K562 (cell line): ENCODE measurements at regions not wholly inside any gene's neighbourhood (a gene's known extent, or its start where the extent isn't known, plus 50 kb on each side); places are given as distances from the start of the nearest gene placed in this dataset.
A peak's percentile ranks its signal among the peaks of the same experiment; 100 is the strongest.

Source experiments
- ATAC-seq: fragments of 200-7000 bp; cut with Tn5 transposase; 3 replicates; pipeline ENCODE4 v1.9.1; 2020; ENCODE audit warnings: moderate library complexity
- BruUV-seq: library from RNA; stranded (reverse); fragments of 400-500 nt; replicated peaks from 2 replicates; lab custom pipeline; 2021; lab: Mats Ljungman, UMichigan
- CTCF ChIA-PET: fragments of 300-600 bp; formaldehyde crosslinking; extraction: SDS; loops from one replicate; lab custom pipeline; 2021; ENCODE audit warnings: low intra/inter-chr PET ratio; lab: Yijun Ruan, JAX
- POLR2A ChIA-PET: fragments of 300-600, 350-650 bp; sonication (Branson Sonifier 250); formaldehyde crosslinking; extraction: SDS; loops from one replicate; lab custom pipeline; 2021; ENCODE audit warnings: antibody characterized with exemption, inconsistent platforms; lab: Yijun Ruan, JAX
- DNase-seq, 4 experiments: peaks; one replicate each; pipeline versions ENCODE4 v3.0.0 to v3.0.0-alpha.2; 2011 to 2018; ENCODE audit warnings: low spot score in 3 of 4, mixed read lengths in 3 of 4; ENCODE audit errors: extremely low read depth in 1 of 4
- FAIRE-seq: peaks from 2 replicates; lab custom pipeline; 2011; peaks lifted over from hg19 to GRCh38; lab: Jason Lieb, UNC
- H2AFZ ChIP-seq: 2 replicates; pipeline ENCODE4 v1.6.0; 2011; ENCODE audit warnings: low read depth, low read length, control low read depth, inconsistent platforms
- H3K27ac ChIP-seq: fragments of 200-600 bp; 3 replicates; pipeline ENCODE4 v1.8.0; 2011; ENCODE audit warnings: low read depth, mild to moderate bottlenecking, control low read depth, inconsistent platforms, low read length, moderate library complexity, mixed read lengths; ENCODE audit errors: extremely low read depth
- H3K27me3 ChIP-seq, 2 experiments: fragments of 300-600 bp in 1 of 2; 2 replicates in 1 of 2; 3 replicates in 1 of 2; pipeline versions ENCODE4 v1.6.0 to v1.8.0; 2011; ENCODE audit warnings: inconsistent platforms in 2 of 2, low read length in 2 of 2, mild to moderate bottlenecking in 1 of 2, mixed read lengths in 1 of 2, moderate library complexity in 1 of 2; ENCODE audit not compliant: control insufficient read depth in 2 of 2, insufficient read depth in 2 of 2
- H3K36me3 ChIP-seq: fragments of 300-600 bp; 3 replicates; pipeline ENCODE4 v1.8.0; 2011; ENCODE audit warnings: mild to moderate bottlenecking, low read length, inconsistent platforms; ENCODE audit not compliant: control insufficient read depth, insufficient read depth
- H3K4me1 ChIP-seq, 2 experiments: fragments of 200-600 bp in 1 of 2; replicated peaks in 1 of 2; 2 replicates in 1 of 2; 3 replicates in 1 of 2; pipeline versions ENCODE4 v1.5.1 to v1.8.0; 2011; ENCODE audit warnings: inconsistent platforms in 2 of 2, low read length in 2 of 2, mild to moderate bottlenecking in 1 of 2, mixed read lengths in 1 of 2, moderate library complexity in 1 of 2; ENCODE audit not compliant: control insufficient read depth in 2 of 2, insufficient read depth in 2 of 2
- H3K4me2 ChIP-seq: 2 replicates; pipeline ENCODE4 v1.6.1; 2011; ENCODE audit warnings: low read length, control low read depth, inconsistent platforms, mixed read lengths; ENCODE audit not compliant: insufficient read depth
- H3K4me3 ChIP-seq: fragments of 200-600 bp; sonication (generic), shearing (Covaris generic); 2 replicates; pipeline ENCODE4 v1.5.1; 2016; ENCODE audit warnings: control low read depth, inconsistent platforms
- H3K79me2 ChIP-seq: fragments of 200-600 bp; 3 replicates; pipeline ENCODE4 v1.8.0; 2011; ENCODE audit warnings: low read length, inconsistent platforms; ENCODE audit not compliant: control insufficient read depth, insufficient read depth
- H3K9ac ChIP-seq, 2 experiments: 2 replicates each; pipeline versions ENCODE4 v1.6.0 to v1.6.1; 2011; ENCODE audit warnings: low read depth in 2 of 2, low read length in 2 of 2, control low read depth in 1 of 2, inconsistent platforms in 1 of 2, mild to moderate bottlenecking in 1 of 2, mixed read lengths in 1 of 2; ENCODE audit not compliant: insufficient read depth in 1 of 2
- H3K9me1 ChIP-seq: one replicate; pipeline ENCODE4 v1.6.0; 2011; ENCODE audit warnings: inconsistent platforms, mild to moderate bottlenecking, low read length, moderate library complexity; ENCODE audit not compliant: control insufficient read depth, insufficient read depth
- H3K9me3 ChIP-seq: replicated peaks from 2 replicates; pipeline ENCODE4 v1.5.1; 2011; ENCODE audit warnings: low read depth, low read length, inconsistent platforms; ENCODE audit not compliant: control insufficient read depth, insufficient read depth
- H4K20me1 ChIP-seq: replicated peaks from 2 replicates; pipeline ENCODE4 v1.6.1; 2011; ENCODE audit warnings: low read length, inconsistent platforms, mixed read lengths; ENCODE audit not compliant: control insufficient read depth, insufficient read depth
- DACH1 ChIP-seq: fragments of 450-650 bp; IDR thresholded peaks from 2 replicates; pipeline ENCODE4 v1.6.1; 2018; ENCODE audit not compliant: partially characterized antibody
- ERF ChIP-seq: fragments of 450-650 bp; formaldehyde crosslinking; IDR thresholded peaks from 2 replicates; pipeline ENCODE4 v1.4.0; 2020; ENCODE audit warnings: mild to moderate bottlenecking, mixed read lengths
- EWSR1 ChIP-seq: fragments of 450-650 bp; IDR thresholded peaks from 2 replicates; pipeline ENCODE4 v1.6.1; 2018; ENCODE audit warnings: borderline replicate concordance, mild to moderate bottlenecking, low read depth, moderate library complexity; ENCODE audit not compliant: partially characterized antibody
- MXI1 ChIP-seq: IDR thresholded peaks from 2 replicates; pipeline ENCODE4 v1.6.1; 2011; ENCODE audit warnings: low read depth, mild to moderate bottlenecking, improper control_type of control experiment, low read length
- RAD21 ChIP-seq, 2 experiments: fragments of 250-450 bp in 1 of 2; fragments of 450-650 bp in 1 of 2; sonication (Bioruptor Pico) in 1 of 2; formaldehyde crosslinking in 1 of 2; IDR thresholded peaks in 1 of 2; conservative IDR thresholded peaks in 1 of 2; 2 replicates each; pipeline versions ENCODE4 v1.4.0 to v1.8.0; 2020 to 2022; ENCODE audit warnings: mild to moderate bottlenecking in 2 of 2, moderate library complexity in 1 of 2
- RBM25 ChIP-seq: fragments of 200-400 bp; formaldehyde crosslinking; IDR thresholded peaks from 2 replicates; pipeline ENCODE4 v1.6.1; 2018; ENCODE audit warnings: low read length, low read depth, moderate library complexity; ENCODE audit not compliant: severe bottlenecking
- SUPT5H ChIP-seq: fragments of 450-650 bp; IDR thresholded peaks from 2 replicates; pipeline ENCODE4 v1.6.1; 2016
- ZFP36 ChIP-seq: fragments of 150-350 bp; IDR thresholded peaks from 2 replicates; pipeline ENCODE4 v1.6.1; 2018; ENCODE audit warnings: low read length, low read depth; ENCODE audit not compliant: partially characterized antibody
- ZKSCAN1 ChIP-seq: fragments of 150-350 bp; IDR thresholded peaks from 2 replicates; pipeline ENCODE4 v1.6.1; 2016; ENCODE audit warnings: low read depth, low read length
- whole genome bisulfite sequencing: fragments of 100-300 bp; shearing (Covaris generic); methylation state at CpG from one replicate; pipeline ENCODE4 v1.1.6; 2016; ENCODE audit warnings: low coverage, mixed read lengths; ENCODE audit not compliant: insufficient coverage; ENCODE audit errors: missing lambda C conversion rate; 5-methylcytosine and 5-hydroxymethylcytosine counted together
- in situ Hi-C: fragments of 300-500 bp; cut with MboI; formaldehyde crosslinking; loops from 4 replicates; pipeline ENCODE4 v1.15.0; 2018; ENCODE audit warnings: inconsistent platforms, mixed read lengths
- intact Hi-C: fragments of 100-400 bp; cut with micrococcal nuclease; formaldehyde crosslinking; loops from 2 replicates; pipeline ENCODE4 v1.14.2; 2022
- TF ChIP-seq, protein P1 (sequence below), 3 experiments: IDR thresholded peaks in 2 of 3; conservative IDR thresholded peaks in 1 of 3; 2 replicates each; pipeline ENCODE4 v1.5.1; 2011 to 2012; ENCODE audit warnings: low read length in 3 of 3, mild to moderate bottlenecking in 3 of 3, control low read depth in 2 of 3, improper control_type of control experiment in 1 of 3, inconsistent platforms in 1 of 3, low read depth in 1 of 3, mixed read lengths in 1 of 3, moderate library complexity in 1 of 3; ENCODE audit not compliant: insufficient read depth in 2 of 3
- TF ChIP-seq, protein P2 (sequence below), 2 experiments: IDR thresholded peaks; 2 replicates each; pipeline ENCODE4 v1.6.1; 2011; ENCODE audit warnings: borderline replicate concordance in 1 of 2, control low read depth in 1 of 2, low read depth in 1 of 2, low read length in 1 of 2, mild to moderate bottlenecking in 1 of 2, mixed read lengths in 1 of 2, moderate library complexity in 1 of 2; ENCODE audit not compliant: insufficient read depth in 1 of 2, insufficient read length in 1 of 2, poor library complexity in 1 of 2, severe bottlenecking in 1 of 2; ENCODE audit errors: extremely low read depth in 1 of 2

DNA sequence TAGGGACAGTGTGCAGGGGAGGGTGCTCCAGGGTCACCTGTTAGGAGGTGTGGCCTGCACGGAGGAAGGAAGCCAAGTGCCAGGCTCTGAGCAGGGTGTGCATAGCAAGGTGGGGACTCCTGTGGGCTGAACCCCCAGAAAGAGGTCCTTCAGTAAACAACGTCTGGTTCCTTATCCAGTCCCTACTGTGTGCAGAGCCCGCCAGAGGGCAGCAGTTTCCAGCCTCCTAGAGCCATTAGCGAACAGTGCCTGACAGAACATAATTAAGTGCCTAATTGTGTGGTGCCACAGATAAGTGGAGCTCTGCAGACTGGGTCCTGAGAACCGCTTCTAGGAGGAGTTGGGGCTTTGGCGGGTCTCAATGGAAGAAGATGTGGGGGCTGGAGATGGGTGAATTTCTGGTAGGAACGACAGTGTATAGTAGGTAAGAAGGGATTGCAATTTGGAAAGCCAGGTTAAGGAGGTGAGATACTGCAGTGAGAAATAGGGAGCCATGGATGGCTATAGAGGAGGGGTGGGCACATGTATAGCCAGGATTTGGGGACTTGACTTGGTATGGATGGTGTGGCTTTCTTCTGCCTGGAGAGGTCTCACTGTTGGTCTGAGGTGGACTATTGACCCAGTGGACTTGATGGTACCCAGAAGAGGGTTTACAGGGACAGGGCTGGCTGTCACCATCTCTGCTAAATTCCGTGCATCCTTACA, 323.1 kb downstream of the ZNF536 start:
- no peaks in the 10 kb centered on the region for H3K9me3 ChIP-seq
- H3K27ac ChIP-seq, result no peak overlapping the region
- H3K36me3 ChIP-seq, result no peaks in the 10 kb centered on the region
- WGBS, result 3% methylated on average over 8 of the region's 8 CpGs
- H4K20me1 ChIP-seq, result no peaks in the 10 kb centered on the region; the same call in 1 of the 2 replicates
- ChIA-PET CTCF (interaction anchor here (0.8 to 1.6 kb wide), 2 partner anchors 9 to 26 kb away, joined by 3 read pairs; no protein-coding TSS in a partner anchor), POLR2A (no interaction called here)
- H3K4me1 ChIP-seq, result no peaks in the 10 kb centered on the region
- FAIRE-seq, result peak; percentile 42
- no TSS peak for BruUV-seq
- no peak overlapping the region for H3K4me2 ChIP-seq
- ATAC-seq, result peak; percentile 67; the same call in 2 of the 3 replicates
- no peaks in the 10 kb centered on the region for H3K9me1 ChIP-seq
- H2AFZ ChIP-seq, result no peak overlapping the region
- intact Hi-C loops, result no loop called here
- no peak overlapping the region for H3K4me3 ChIP-seq
- H3K27me3 ChIP-seq, result peaks cover 7 to 9% of the 10 kb centered on the region in 2 experiments; a peak in 4 of 5 replicates
- no peaks in the 10 kb centered on the region for H3K79me2 ChIP-seq
- DNase-seq, result peak in 3 of 4 experiments; percentile 14 to 28 (median 16)
- TF ChIP-seq RAD21 (CRISPR knock-in tag; conservative IDR thresholded peaks at IDR 0.05 in 1 of 2, IDR thresholded peaks at IDR 0.05 in 1 of 2), result peak in 1 of 2 experiments; percentile 23; a peak in 1 of 4 replicates
- TF ChIP-seq, protein P1, sequence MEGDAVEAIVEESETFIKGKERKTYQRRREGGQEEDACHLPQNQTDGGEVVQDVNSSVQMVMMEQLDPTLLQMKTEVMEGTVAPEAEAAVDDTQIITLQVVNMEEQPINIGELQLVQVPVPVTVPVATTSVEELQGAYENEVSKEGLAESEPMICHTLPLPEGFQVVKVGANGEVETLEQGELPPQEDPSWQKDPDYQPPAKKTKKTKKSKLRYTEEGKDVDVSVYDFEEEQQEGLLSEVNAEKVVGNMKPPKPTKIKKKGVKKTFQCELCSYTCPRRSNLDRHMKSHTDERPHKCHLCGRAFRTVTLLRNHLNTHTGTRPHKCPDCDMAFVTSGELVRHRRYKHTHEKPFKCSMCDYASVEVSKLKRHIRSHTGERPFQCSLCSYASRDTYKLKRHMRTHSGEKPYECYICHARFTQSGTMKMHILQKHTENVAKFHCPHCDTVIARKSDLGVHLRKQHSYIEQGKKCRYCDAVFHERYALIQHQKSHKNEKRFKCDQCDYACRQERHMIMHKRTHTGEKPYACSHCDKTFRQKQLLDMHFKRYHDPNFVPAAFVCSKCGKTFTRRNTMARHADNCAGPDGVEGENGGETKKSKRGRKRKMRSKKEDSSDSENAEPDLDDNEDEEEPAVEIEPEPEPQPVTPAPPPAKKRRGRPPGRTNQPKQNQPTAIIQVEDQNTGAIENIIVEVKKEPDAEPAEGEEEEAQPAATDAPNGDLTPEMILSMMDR (IDR thresholded peaks at IDR 0.05 in 2 of 3, conservative IDR thresholded peaks at IDR 0.05 in 1 of 3; ENCODE audit: insufficient read depth in 2 of 3, low read depth in 1 of 3, low read length in 3 of 3), result peak; percentile 39 to 41 (median 40)
- no peak for TF ChIP-seq MXI1
- TF ChIP-seq ZFP36, result peak; percentile 23
- TF ChIP-seq EWSR1, result no peak
- peak; percentile 33 for TF ChIP-seq RBM25
- TF ChIP-seq ZKSCAN1, result peak; percentile 92
- TF ChIP-seq, protein P2, sequence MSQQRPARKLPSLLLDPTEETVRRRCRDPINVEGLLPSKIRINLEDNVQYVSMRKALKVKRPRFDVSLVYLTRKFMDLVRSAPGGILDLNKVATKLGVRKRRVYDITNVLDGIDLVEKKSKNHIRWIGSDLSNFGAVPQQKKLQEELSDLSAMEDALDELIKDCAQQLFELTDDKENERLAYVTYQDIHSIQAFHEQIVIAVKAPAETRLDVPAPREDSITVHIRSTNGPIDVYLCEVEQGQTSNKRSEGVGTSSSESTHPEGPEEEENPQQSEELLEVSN (IDR thresholded peaks at IDR 0.05; ENCODE audit: borderline replicate concordance in 1 of 2, extremely low read depth in 1 of 2, insufficient read depth in 1 of 2, insufficient read length in 1 of 2, low read depth in 1 of 2, low read length in 1 of 2, poor library complexity in 1 of 2, severe bottlenecking in 1 of 2), result no peak
- no peak for TF ChIP-seq SUPT5H
- peak; percentile 47 for TF ChIP-seq DACH1
- TF ChIP-seq ERF (CRISPR knock-in tag), result no peak
- in situ Hi-C loops, result no loop called here
- H3K9ac ChIP-seq, result no peak overlapping the region
